Tibial nerve (tissue), 4 donors: ENCODE measurements at regions not wholly inside any gene's neighbourhood (a gene's known extent, or its start where the extent isn't known, plus 50 kb on each side); places are given as distances from the start of the nearest gene placed in this dataset.
"Not testable (repeated sequence)": the region's sequence is repeated elsewhere in the genome, so short reads cannot be mapped to it uniquely, and the experiment has no call there.

Experiments
- DNase-seq, 2 donors: peaks; one replicate each; pipeline ENCODE4 v3.0.0-alpha.2; 2019; ENCODE audit warnings: low spot score in 2 of 2
- H3K27ac ChIP-seq, 4 donors: fragments of 200-600 bp; sonication (generic) in 3 of 4; one replicate each; pipeline ENCODE4 v1.5.1; 2017 to 2019; ENCODE audit warnings: mild to moderate bottlenecking in 1 of 4
- H3K27me3 ChIP-seq, 2 donors: fragments of 200-600 bp; sonication (generic) in 1 of 2; one replicate each; pipeline versions ENCODE4 v1.5.1 to v1.6.0; 2017 to 2019
- H3K36me3 ChIP-seq, 3 donors: fragments of 200-600 bp; sonication (generic); one replicate each; pipeline ENCODE4 v1.5.1; 2018 to 2019
- H3K4me1 ChIP-seq, 4 donors: fragments of 200-600 bp; sonication (generic) in 3 of 4; one replicate each; pipeline ENCODE4 v1.5.1; 2017 to 2019
- H3K4me3 ChIP-seq, 4 donors: fragments of 200-600 bp; sonication (generic) in 3 of 4; one replicate each; pipeline ENCODE4 v1.5.1; 2017 to 2019; ENCODE audit warnings: mild to moderate bottlenecking in 1 of 4, moderate library complexity in 1 of 4
- H3K9me3 ChIP-seq, 4 donors: fragments of 200-600 bp; sonication (generic) in 3 of 4; one replicate each; pipeline ENCODE4 v1.5.1; 2017 to 2019
- CTCF ChIP-seq, 5 experiments: fragments of 200-600 bp in 3 of 5; fragments of 450-650 bp in 2 of 5; sonication (generic) in 3 of 5; IDR thresholded peaks; one replicate each; pipeline ENCODE4 v1.5.1; 2016 to 2019; ENCODE audit warnings: antibody characterized with exemption in 5 of 5, mild to moderate bottlenecking in 3 of 5, moderate library complexity in 2 of 5
- EP300 ChIP-seq, 2 donors: sonication (generic); formaldehyde crosslinking; IDR thresholded peaks; one replicate each; pipeline ENCODE4 v1.6.1; 2017; ENCODE audit warnings: antibody characterized with exemption in 2 of 2, mild to moderate bottlenecking in 1 of 2
- POLR2A ChIP-seq, 2 donors: fragments of 450-650 bp; IDR thresholded peaks; one replicate each; pipeline ENCODE4 v1.6.1; 2017; ENCODE audit warnings: antibody characterized with exemption in 2 of 2, mild to moderate bottlenecking in 2 of 2, moderate library complexity in 2 of 2
- WGBS, 2 donors: methylation state at CpG; one replicate each; pipeline ENCODE4 v1.1.5; 2018; 5-methylcytosine and 5-hydroxymethylcytosine counted together

- TF ChIP-seq POLR2A (IDR thresholded peaks at IDR 0.05) (no peak), EP300 (IDR thresholded peaks at IDR 0.05) (no peak), CTCF (IDR thresholded peaks at IDR 0.05) (no peak)
- 48 to 58% methylated on average over 2 of the region's 2 CpGs for WGBS, 2 donors
- no peak overlapping the region for H3K27ac ChIP-seq
- H3K27me3 ChIP-seq = no peaks in the 10 kb centered on the region
- H3K4me1 ChIP-seq = no peaks in the 10 kb centered on the region
- H3K4me3 ChIP-seq = no peak overlapping the region
- DNase-seq = no peak
- no peaks in the 10 kb centered on the region for H3K9me3 ChIP-seq
- no peaks in the 10 kb centered on the region for H3K36me3 ChIP-seq
Observed at GRCh38 chr21:27321791-27322190, 354.9 kb upstream of the ADAMTS5 start.

- Histone ChIP-seq H3K27me3 (no peaks in the 10 kb centered on the region), H3K4me1 (no peaks in the 10 kb centered on the region), H3K27ac (no peak overlapping the region), H3K9me3 (no peaks in the 10 kb centered on the region), H3K4me3 (no peak overlapping the region), H3K36me3 (no peaks in the 10 kb centered on the region)
- no peak for DNase-seq
- TF ChIP-seq POLR2A (IDR thresholded peaks at IDR 0.05) (no peak), EP300 (IDR thresholded peaks at IDR 0.05) (no peak), CTCF (IDR thresholded peaks at IDR 0.05) (no peak)
- WGBS, 2 donors = 55 to 67% methylated on average over 3 of the region's 3 CpGs
Observed at GRCh38 chr21:27320868-27321267, 354.0 kb upstream of the ADAMTS5 start.

GRCh38 chr21:27317601-27318000, 350.7 kb upstream of the ADAMTS5 start:
- H3K36me3 ChIP-seq, H3K4me3 ChIP-seq, DNase-seq, H3K9me3 ChIP-seq, H3K27ac ChIP-seq, H3K4me1 ChIP-seq, H3K27me3 ChIP-seq: not testable (repeated sequence)
- WGBS, 2 donors = 89 to 95% methylated on average over 3 of the region's 3 CpGs

- WGBS, 2 donors = 96 to 100% methylated on average over 2 of the region's 2 CpGs
- TF ChIP-seq EP300 (IDR thresholded peaks at IDR 0.05) = no peak
- no peak for TF ChIP-seq POLR2A (IDR thresholded peaks at IDR 0.05)
- no peak for TF ChIP-seq CTCF (IDR thresholded peaks at IDR 0.05)
- Histone ChIP-seq H3K27me3 (no peaks in the 10 kb centered on the region), H3K4me1 (no peaks in the 10 kb centered on the region), H3K36me3 (no peaks in the 10 kb centered on the region), H3K9me3 (no peaks in the 10 kb centered on the region), H3K27ac (no peak overlapping the region), H3K4me3 (no peak overlapping the region)
- DNase-seq = no peak
Observed at GRCh38 chr21:27315373-27315772, 348.5 kb upstream of the ADAMTS5 start.

- H3K36me3 ChIP-seq = no peaks in the 10 kb centered on the region
- no peaks in the 10 kb centered on the region for H3K9me3 ChIP-seq
- no peak for DNase-seq
- H3K27ac ChIP-seq = no peak overlapping the region
- TF ChIP-seq POLR2A (IDR thresholded peaks at IDR 0.05) (no peak), CTCF (IDR thresholded peaks at IDR 0.05) (no peak), EP300 (IDR thresholded peaks at IDR 0.05) (no peak)
- 42 to 62% methylated on average over 1 of the region's 1 CpG for WGBS, 2 donors
- no peaks in the 10 kb centered on the region for H3K4me1 ChIP-seq
- no peaks in the 10 kb centered on the region for H3K27me3 ChIP-seq
- no peak overlapping the region for H3K4me3 ChIP-seq
Observed at GRCh38 chr21:27314131-27314530, 347.2 kb upstream of the ADAMTS5 start.
